HG02870 (cell line): ENCODE measurements at regions not wholly inside any gene's neighbourhood (a gene's known extent, or its start where the extent isn't known, plus 50 kb on each side); places are given as distances from the start of the nearest gene placed in this dataset.
"Not testable (repeated sequence)": the region's sequence is repeated elsewhere in the genome, so short reads cannot be mapped to it uniquely, and the experiment has no call there.

ENCODE experiments used
- ATAC-seq: cut with Tn5 transposase; IDR thresholded peaks from one replicate; pipeline ENCODE4 v1.9.1; 2021; ENCODE audit warnings: mild to moderate bottlenecking, moderate library complexity; ENCODE audit not compliant: unreplicated experiment

- ATAC-seq: no peak
Observed at GRCh38 chr13:54387625-54388024, 1359.0 kb downstream of the OLFM4 start.

GRCh38 chr13:54390841-54391240, 1362.2 kb downstream of the OLFM4 start:
- no peak for ATAC-seq

- ATAC-seq: no peak
Observed at GRCh38 chr13:54394085-54394700, 1365.6 kb downstream of the OLFM4 start.

GRCh38 chr13:54394908-54395307, 1366.3 kb downstream of the OLFM4 start:
- no peak for ATAC-seq

- ATAC-seq: no peak
Observed at GRCh38 chr13:54402495-54402894, 1373.9 kb downstream of the OLFM4 start.

- no peak for ATAC-seq
Observed at GRCh38 chr13:54415753-54416366, 1387.2 kb downstream of the OLFM4 start.

- not testable (repeated sequence) for ATAC-seq
Observed at GRCh38 chr13:54422946-54423345, 1394.3 kb downstream of the OLFM4 start.

GRCh38 chr13:54424344-54424743, 1395.7 kb downstream of the OLFM4 start:
- no peak for ATAC-seq

GRCh38 chr13:54433493-54434206, 1405.0 kb downstream of the OLFM4 start:
- no peak for ATAC-seq

- ATAC-seq: not testable (repeated sequence)
Observed at GRCh38 chr13:54440853-54441400, 1412.3 kb downstream of the OLFM4 start.

GRCh38 chr13:54445453-54445852, 1416.8 kb downstream of the OLFM4 start:
- ATAC-seq: no peak

- no peak for ATAC-seq
Observed at GRCh38 chr13:54445865-54446264, 1417.3 kb downstream of the OLFM4 start.

- no peak for ATAC-seq
Observed at GRCh38 chr13:54449922-54450321, 1421.3 kb downstream of the OLFM4 start.

GRCh38 chr13:54484166-54484565, 1455.6 kb downstream of the OLFM4 start:
- no peak for ATAC-seq

GRCh38 chr13:54486421-54487166, 1458.0 kb downstream of the OLFM4 start:
- ATAC-seq: no peak

GRCh38 chr13:54489359-54489758, 1460.7 kb downstream of the OLFM4 start:
- no peak for ATAC-seq

- no peak for ATAC-seq
Observed at GRCh38 chr13:54492995-54493394, 1464.4 kb downstream of the OLFM4 start.

- ATAC-seq: no peak
Observed at GRCh38 chr13:54511366-54511765, 1482.8 kb downstream of the OLFM4 start.

GRCh38 chr13:54513254-54513653, 1484.6 kb downstream of the OLFM4 start:
- no peak for ATAC-seq

- no peak for ATAC-seq
Observed at GRCh38 chr13:54536112-54536511, 1507.5 kb downstream of the OLFM4 start.

GRCh38 chr13:54563286-54563685, 1534.7 kb downstream of the OLFM4 start:
- ATAC-seq: no peak
